OCI-LY7 (cell line): ENCODE measurements at regions not wholly inside any gene's neighbourhood (a gene's known extent, or its start where the extent isn't known, plus 50 kb on each side); places are given as distances from the start of the nearest gene placed in this dataset.

ENCODE experiments used
- BruUV-seq: library from RNA; stranded (reverse); fragments of 400-500 nt; replicated peaks from 2 replicates; lab custom pipeline; 2021; lab: Mats Ljungman, UMichigan
- CTCF ChIA-PET: fragments of 300-600 bp; sonication (Branson Sonifier 250); formaldehyde crosslinking; loops from one replicate; lab custom pipeline; 2022; ENCODE audit warnings: antibody characterized with exemption; ENCODE audit not compliant: unreplicated experiment; lab: Charles Lee
- POLR2A ChIA-PET: fragments of 300-600 bp; sonication (Branson Sonifier 250); formaldehyde crosslinking; loops from one replicate; lab custom pipeline; 2022; ENCODE audit warnings: antibody characterized with exemption; lab: Charles Lee
- DNase-seq: peaks from one replicate; pipeline ENCODE4 v3.0.0-alpha.2; 2015; ENCODE audit warnings: low spot score
- H2AFZ ChIP-seq: fragments of 200-600 bp; sonication (generic), shearing (Covaris generic); 2 replicates; pipeline ENCODE4 v1.6.1; 2014; ENCODE audit warnings: mild to moderate bottlenecking, antibody characterized with exemption, low read length, moderate library complexity
- H3K27ac ChIP-seq: fragments of 200-600 bp; sonication (generic); 2 replicates; pipeline ENCODE4 v1.5.1; 2014; ENCODE audit warnings: mixed run types, low read depth, mild to moderate bottlenecking, moderate library complexity, low read length, inconsistent platforms; ENCODE audit not compliant: poor library complexity, severe bottlenecking
- H3K36me3 ChIP-seq: fragments of 200-600 bp; sonication (generic); 2 replicates; pipeline ENCODE4 v1.6.1; 2014; ENCODE audit warnings: mild to moderate bottlenecking, antibody characterized with exemption, low read length, moderate library complexity, mixed read lengths; ENCODE audit not compliant: insufficient read depth
- H3K4me1 ChIP-seq: fragments of 200-600 bp; sonication (generic); 2 replicates; pipeline ENCODE4 v1.5.1; 2014; ENCODE audit warnings: mild to moderate bottlenecking, low read length; ENCODE audit not compliant: insufficient read depth, poor library complexity, severe bottlenecking
- H3K4me2 ChIP-seq: fragments of 200-600 bp; sonication (generic); 2 replicates; pipeline ENCODE4 v1.6.1; 2014; ENCODE audit warnings: mild to moderate bottlenecking, low read length
- H3K4me3 ChIP-seq: fragments of 200-600 bp; sonication (generic); 2 replicates; pipeline ENCODE4 v1.5.1; 2014; ENCODE audit warnings: mild to moderate bottlenecking, low read depth, low read length; ENCODE audit not compliant: poor library complexity, severe bottlenecking
- H3K79me2 ChIP-seq: fragments of 200-600 bp; sonication (generic); 2 replicates; pipeline ENCODE4 v1.6.1; 2016; ENCODE audit warnings: low read depth, mild to moderate bottlenecking, low read length, moderate library complexity, mixed read lengths; ENCODE audit not compliant: insufficient read depth
- H3K9me2 ChIP-seq: fragments of 200-600 bp; sonication (generic); 2 replicates; pipeline ENCODE4 v1.6.1; 2016; ENCODE audit warnings: mild to moderate bottlenecking, low read length, mixed read lengths; ENCODE audit not compliant: insufficient read depth
- H3K9me3 ChIP-seq: fragments of 200-600 bp; sonication (generic); 2 replicates; pipeline ENCODE4 v1.6.1; 2014; ENCODE audit warnings: mild to moderate bottlenecking, mixed run types, low read length, mixed read lengths
- H4K20me1 ChIP-seq: fragments of 200-600 bp; sonication (generic); 2 replicates; pipeline ENCODE4 v1.6.1; 2014; ENCODE audit warnings: mild to moderate bottlenecking, antibody characterized with exemption, low read length, moderate library complexity, mixed read lengths; ENCODE audit not compliant: insufficient read depth
- CTCF ChIP-seq: fragments of 200-600 bp; sonication (generic); conservative IDR thresholded peaks from 2 replicates; pipeline ENCODE4 v1.5.1; 2014; ENCODE audit warnings: mild to moderate bottlenecking, antibody characterized with exemption, low read length, moderate library complexity, mixed read lengths
- EZH2phosphoT487 ChIP-seq: fragments of 200-600 bp; sonication (generic); IDR thresholded peaks from 2 replicates; pipeline ENCODE4 v1.6.1; 2018; ENCODE audit warnings: low read depth, borderline replicate concordance, mild to moderate bottlenecking, mixed run types, antibody characterized with exemption, low read length, moderate library complexity, mixed read lengths
- intact Hi-C: fragments of 100-400 bp; cut with micrococcal nuclease; formaldehyde crosslinking; loops from one replicate; pipeline ENCODE4 v1.10.0; 2022; ENCODE audit not compliant: unreplicated experiment

DNA sequence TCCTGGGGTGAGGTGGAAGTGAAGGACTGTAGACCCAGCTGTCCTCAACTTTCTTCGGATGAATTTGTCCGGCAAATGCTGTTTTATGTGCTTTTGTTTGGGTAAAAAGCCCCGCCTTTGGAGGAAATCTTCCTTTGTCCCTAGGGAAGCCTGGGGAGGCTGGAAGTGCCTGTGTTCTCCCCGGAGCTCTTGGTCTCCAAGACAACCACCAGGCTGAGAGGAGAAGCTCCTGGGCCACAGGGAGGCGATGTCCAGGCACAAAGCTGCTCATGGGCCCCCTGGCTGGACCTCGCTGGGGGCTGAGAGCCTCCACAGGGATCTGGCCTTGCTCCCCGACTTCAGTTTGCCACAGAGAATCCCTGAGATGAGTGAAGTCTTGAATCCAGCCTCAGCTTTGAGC lies 293.1 kb upstream of the N4BP1 start:
- BruUV-seq: no TSS peak
- no peaks in the 10 kb centered on the region for H4K20me1 ChIP-seq
- H3K36me3 ChIP-seq: no peaks in the 10 kb centered on the region
- no peaks in the 10 kb centered on the region for H3K9me3 ChIP-seq
- no peak overlapping the region for H3K4me3 ChIP-seq
- H3K9me2 ChIP-seq: no peaks in the 10 kb centered on the region
- DNase-seq: no peak
- no peaks in the 10 kb centered on the region for H3K79me2 ChIP-seq
- CTCF ChIA-PET: no interaction called here
- peak overlapping the region; percentile 30; the same call in 1 of the 2 replicates for H3K4me2 ChIP-seq
- H2AFZ ChIP-seq: no peak overlapping the region
- H3K4me1 ChIP-seq: peaks cover 18% of the 10 kb centered on the region
- POLR2A ChIA-PET: interaction anchor here (0.9 kb wide), 1 partner anchor 89 kb away, joined by 3 read pairs; no protein-coding TSS in a partner anchor
- intact Hi-C loops: no loop called here
- no peak overlapping the region for H3K27ac ChIP-seq
- TF ChIP-seq EZH2phosphoT487: no peak
- TF ChIP-seq CTCF: no peak

DNA sequence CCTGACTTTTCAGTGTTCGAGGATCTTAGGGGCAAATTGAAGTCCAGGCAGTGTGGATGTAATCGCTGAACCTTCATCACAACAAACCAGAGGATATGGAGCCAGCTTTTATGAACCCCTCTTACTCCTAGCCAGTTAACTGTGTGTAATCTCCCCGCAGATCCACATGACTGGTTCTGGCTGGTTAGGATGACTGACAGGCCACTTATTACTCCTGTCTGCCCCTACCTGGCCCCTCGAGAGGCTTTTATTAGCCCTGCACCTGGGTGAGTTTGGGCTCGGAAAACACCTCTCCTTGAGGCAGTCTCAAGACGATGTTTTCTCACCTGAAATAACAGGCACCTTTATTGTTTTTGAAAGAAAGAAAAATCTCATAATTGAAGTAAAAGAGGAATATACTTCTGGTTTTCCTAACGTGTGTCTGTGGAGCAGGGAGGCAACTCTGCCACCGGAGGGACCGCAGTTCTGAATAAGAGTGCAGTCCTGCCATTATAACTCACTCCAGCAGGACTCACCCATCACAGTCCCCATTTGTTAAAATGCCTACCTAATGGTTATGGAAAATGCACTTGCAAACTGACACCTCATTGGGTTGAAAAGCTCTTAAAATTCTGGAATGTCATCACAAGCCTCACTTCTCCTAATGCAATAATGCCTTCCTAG lies 291.9 kb upstream of the N4BP1 start:
- intact Hi-C loops: no loop called here
- peak overlapping the region; percentile 30; the same call in 1 of the 2 replicates for H3K4me2 ChIP-seq
- H3K9me2 ChIP-seq: no peaks in the 10 kb centered on the region
- TF ChIP-seq CTCF (no peak; the same call in 1 of the 2 replicates), EZH2phosphoT487 (no peak)
- no peaks in the 10 kb centered on the region for H3K79me2 ChIP-seq
- H3K36me3 ChIP-seq: no peaks in the 10 kb centered on the region
- ChIA-PET CTCF (no interaction called here), POLR2A (interaction anchor here (1.1 kb wide), 1 partner anchor 188 kb away, joined by 3 read pairs; no protein-coding TSS in a partner anchor)
- peak overlapping the region; percentile 10 for H3K27ac ChIP-seq
- H3K9me3 ChIP-seq: no peaks in the 10 kb centered on the region
- no peaks in the 10 kb centered on the region for H4K20me1 ChIP-seq
- no peak overlapping the region for H2AFZ ChIP-seq
- H3K4me3 ChIP-seq: no peak overlapping the region
- peak; percentile 27 for DNase-seq
- BruUV-seq: no TSS peak
- peaks cover 18% of the 10 kb centered on the region for H3K4me1 ChIP-seq

GRCh38 chr16:48899500-48899899 lies 289.5 kb upstream of the N4BP1 start:
- H3K9me3 ChIP-seq: no peaks in the 10 kb centered on the region
- H2AFZ ChIP-seq: no peak overlapping the region
- H3K27ac ChIP-seq: no peak overlapping the region
- intact Hi-C loops: no loop called here
- no peaks in the 10 kb centered on the region for H4K20me1 ChIP-seq
- peaks cover 18% of the 10 kb centered on the region for H3K4me1 ChIP-seq
- no peak for TF ChIP-seq EZH2phosphoT487
- no peak for TF ChIP-seq CTCF
- H3K79me2 ChIP-seq: no peaks in the 10 kb centered on the region
- DNase-seq: no peak
- H3K4me3 ChIP-seq: no peak overlapping the region
- no peak overlapping the region for H3K4me2 ChIP-seq
- H3K9me2 ChIP-seq: no peaks in the 10 kb centered on the region
- CTCF ChIA-PET: no interaction called here
- H3K36me3 ChIP-seq: no peaks in the 10 kb centered on the region
- BruUV-seq: no TSS peak
- POLR2A ChIA-PET: no interaction called here
